H1 (cell line): ENCODE measurements at regions not wholly inside any gene's neighbourhood (a gene's known extent, or its start where the extent isn't known, plus 50 kb on each side); places are given as distances from the start of the nearest gene placed in this dataset.

Experiments
- CTCF ChIA-PET: fragments of 300-600 bp; sonication (Branson Sonifier 250); formaldehyde crosslinking; loops from one replicate; lab custom pipeline; 2021; ENCODE audit not compliant: partially characterized antibody; lab: Charles Lee
- POLR2A ChIA-PET: fragments of 300-600 bp; sonication (Branson Sonifier 250); formaldehyde crosslinking; loops from one replicate; lab custom pipeline; 2021; ENCODE audit warnings: inconsistent platforms; ENCODE audit not compliant: partially characterized antibody; lab: Charles Lee
- DNase-seq, 2 experiments: peaks; one replicate each; pipeline versions ENCODE4 v3.0.0 to v3.0.0-alpha.2; 2010 to 2022; ENCODE audit warnings: low spot score in 2 of 2, low read depth in 1 of 2, mixed read lengths in 1 of 2
- FAIRE-seq: peaks from 2 replicates; lab custom pipeline; 2011; peaks lifted over from hg19 to GRCh38; lab: Jason Lieb, UNC
- H2AFZ ChIP-seq: 2 replicates; pipeline ENCODE4 v1.8.1; 2012; ENCODE audit warnings: low read length, inconsistent platforms
- H2AK5ac ChIP-seq: 2 replicates; pipeline ENCODE4 v1.6.1; 2013; ENCODE audit warnings: low read depth, low read length
- H2BK120ac ChIP-seq: replicated peaks from 2 replicates; pipeline ENCODE3; 2013; ENCODE audit warnings: low read depth, low read length, inconsistent platforms
- H2BK12ac ChIP-seq: 2 replicates; pipeline ENCODE4 v1.6.1; 2013; ENCODE audit warnings: low read depth, low read length
- H2BK15ac ChIP-seq: 2 replicates; pipeline ENCODE4 v1.6.1; 2013; ENCODE audit warnings: low read length
- H2BK20ac ChIP-seq: 2 replicates; pipeline ENCODE4 v1.6.1; 2013; ENCODE audit warnings: low read length
- H2BK5ac ChIP-seq: 2 replicates; pipeline ENCODE4 v1.6.1; 2013; ENCODE audit warnings: low read depth, low read length
- H3K14ac ChIP-seq: 2 replicates; pipeline ENCODE4 v1.6.1; 2013; ENCODE audit warnings: inconsistent platforms; ENCODE audit not compliant: insufficient read length
- H3K18ac ChIP-seq: 2 replicates; pipeline ENCODE4 v1.6.1; 2013; ENCODE audit warnings: low read length; ENCODE audit errors: extremely low read depth
- H3K23ac ChIP-seq: 2 replicates; pipeline ENCODE4 v1.6.1; 2013; ENCODE audit warnings: inconsistent platforms; ENCODE audit not compliant: insufficient read length
- H3K23me2 ChIP-seq: 2 replicates; pipeline ENCODE4 v1.6.1; 2013; ENCODE audit warnings: low read depth, low read length
- H3K27ac ChIP-seq: 2 replicates; pipeline ENCODE4 v1.6.1; 2011; ENCODE audit warnings: low read depth, low read length, inconsistent platforms
- H3K27me3 ChIP-seq, 4 experiments: replicated peaks in 1 of 4; 1 replicate in 1 of 4; 2 replicates in 3 of 4; pipeline versions ENCODE4 v1.6.1 to v1.8.1; 2011 to 2013; ENCODE audit warnings: low read length in 3 of 4, mild to moderate bottlenecking in 3 of 4, inconsistent platforms in 2 of 4, mixed read lengths in 2 of 4, moderate library complexity in 1 of 4; ENCODE audit not compliant: control insufficient read depth in 3 of 4, insufficient read depth in 3 of 4; ENCODE audit errors: extremely low read depth in 1 of 4
- H3K36me3 ChIP-seq, 4 experiments: 2 replicates each; pipeline versions ENCODE4 v1.6.1 to v1.8.1; 2011 to 2013; ENCODE audit warnings: mild to moderate bottlenecking in 4 of 4, low read length in 3 of 4, moderate library complexity in 2 of 4, control low read depth in 1 of 4, inconsistent platforms in 1 of 4; ENCODE audit not compliant: insufficient read depth in 4 of 4, control insufficient read depth in 2 of 4
- H3K4ac ChIP-seq: replicated peaks from 2 replicates; pipeline ENCODE3; 2013; ENCODE audit warnings: low read length, low read depth, mixed read lengths, inconsistent platforms; ENCODE audit not compliant: insufficient read length
- H3K4me1 ChIP-seq, 4 experiments: replicated peaks in 1 of 4; 1 replicate in 1 of 4; 2 replicates in 3 of 4; pipeline versions ENCODE4 v1.6.1 to v1.8.1; 2011 to 2013; ENCODE audit warnings: low read length in 3 of 4, inconsistent platforms in 2 of 4, mixed read lengths in 1 of 4; ENCODE audit not compliant: insufficient read depth in 4 of 4, control insufficient read depth in 3 of 4
- H3K4me2 ChIP-seq, 2 experiments: 2 replicates each; pipeline versions ENCODE4 v1.6.1 to v1.8.1; 2011 to 2013; ENCODE audit warnings: low read depth in 2 of 2, low read length in 2 of 2, control low read depth in 1 of 2, inconsistent platforms in 1 of 2, mild to moderate bottlenecking in 1 of 2; ENCODE audit not compliant: insufficient read depth in 1 of 2
- H3K4me3 ChIP-seq, 4 experiments: fragments of 200-600, 300-600 bp in 1 of 4; sonication (generic), shearing (Covaris generic), sonication (Bioruptor Twin) in 1 of 4; 2 replicates each; pipeline versions ENCODE4 v1.5.1 to v1.8.1; 2011 to 2016; ENCODE audit warnings: low read length in 4 of 4, low read depth in 3 of 4, control low read depth in 2 of 4, inconsistent platforms in 2 of 4, mild to moderate bottlenecking in 2 of 4, mixed read lengths in 1 of 4, moderate library complexity in 1 of 4; ENCODE audit not compliant: insufficient read depth in 2 of 4; ENCODE audit errors: extremely low read depth in 1 of 4
- H3K56ac ChIP-seq: replicated peaks from 2 replicates; pipeline ENCODE3; 2013; ENCODE audit warnings: low read depth, mild to moderate bottlenecking, mixed read lengths, low read length, inconsistent platforms; ENCODE audit not compliant: insufficient read length
- H3K79me1 ChIP-seq: 2 replicates; pipeline ENCODE4 v1.6.1; 2013; ENCODE audit warnings: low read depth, low read length, control low read depth
- H3K79me2 ChIP-seq, 2 experiments: 2 replicates each; pipeline versions ENCODE4 v1.6.1 to v1.8.1; 2012 to 2013; ENCODE audit warnings: low read length in 2 of 2, mild to moderate bottlenecking in 2 of 2, inconsistent platforms in 1 of 2; ENCODE audit not compliant: insufficient read depth in 2 of 2, control insufficient read depth in 1 of 2
- H3K9ac ChIP-seq, 4 experiments: replicated peaks in 1 of 4; 1 replicate in 1 of 4; 2 replicates in 3 of 4; pipeline versions ENCODE4 v1.6.1 to v1.8.1; 2011 to 2013; ENCODE audit warnings: low read depth in 3 of 4, low read length in 3 of 4, control low read depth in 2 of 4, mild to moderate bottlenecking in 2 of 4, moderate library complexity in 2 of 4, inconsistent platforms in 1 of 4; ENCODE audit errors: extremely low read depth in 1 of 4
- H3K9me3 ChIP-seq, 2 experiments: 2 replicates each; pipeline versions ENCODE4 v1.6.1 to v1.8.1; 2012 to 2013; ENCODE audit warnings: mild to moderate bottlenecking in 2 of 2, moderate library complexity in 2 of 2, control low read depth in 1 of 2, inconsistent platforms in 1 of 2, low read depth in 1 of 2, low read length in 1 of 2, mixed read lengths in 1 of 2; ENCODE audit not compliant: insufficient read depth in 2 of 2
- H4K20me1 ChIP-seq, 2 experiments: replicated peaks in 1 of 2; 2 replicates each; pipeline versions ENCODE3 to v1.8.1; 2011 to 2013; ENCODE audit warnings: inconsistent platforms in 2 of 2, low read length in 2 of 2, mild to moderate bottlenecking in 1 of 2; ENCODE audit not compliant: insufficient read depth in 2 of 2, control insufficient read depth in 1 of 2
- H4K5ac ChIP-seq: 2 replicates; pipeline ENCODE4 v1.6.1; 2013; ENCODE audit warnings: low read length, low read depth, mixed read lengths, inconsistent platforms; ENCODE audit not compliant: insufficient read length
- H4K8ac ChIP-seq: 2 replicates; pipeline ENCODE4 v1.8.0; 2013; ENCODE audit warnings: mild to moderate bottlenecking, moderate library complexity, low read length, inconsistent platforms; ENCODE audit not compliant: insufficient read depth; ENCODE audit errors: extremely low read depth
- H4K91ac ChIP-seq: replicated peaks from 2 replicates; pipeline ENCODE3; 2013; ENCODE audit warnings: low read length, mixed read lengths, inconsistent platforms; ENCODE audit not compliant: insufficient read length
- POLR2A ChIP-seq, 2 experiments: IDR thresholded peaks; 1 replicate in 1 of 2; 2 replicates in 1 of 2; pipeline ENCODE4 v1.6.1; 2011; ENCODE audit warnings: low read depth in 2 of 2, low read length in 2 of 2, mild to moderate bottlenecking in 2 of 2; ENCODE audit errors: control extremely low read depth in 1 of 2
- SRF ChIP-seq: IDR thresholded peaks from 2 replicates; pipeline ENCODE4 v1.6.1; 2011; ENCODE audit warnings: mild to moderate bottlenecking, low read depth, low read length, moderate library complexity
- TAF7 ChIP-seq: optimal IDR thresholded peaks from 2 replicates; pipeline ENCODE3; 2011; ENCODE audit warnings: low read depth, mild to moderate bottlenecking, inconsistent platforms, low read length, moderate library complexity, borderline replicate concordance
- WGBS, 2 experiments: shearing (Covaris generic) in 1 of 2; methylation state at CpG; one replicate each; pipeline versions ENCODE4 v1.1.6 to v1.1.7; 2013 to 2015; ENCODE audit warnings: low lambda C conversion rate in 2 of 2, mixed read lengths in 2 of 2, inconsistent platforms in 1 of 2, low coverage in 1 of 2, missing lambda C conversion rate in 1 of 2; ENCODE audit not compliant: insufficient replicate concordance in 2 of 2, insufficient coverage in 1 of 2, insufficient read length in 1 of 2; ENCODE audit errors: extremely low coverage in 1 of 2, missing lambda C conversion rate in 1 of 2; 5-methylcytosine and 5-hydroxymethylcytosine counted together

DNA sequence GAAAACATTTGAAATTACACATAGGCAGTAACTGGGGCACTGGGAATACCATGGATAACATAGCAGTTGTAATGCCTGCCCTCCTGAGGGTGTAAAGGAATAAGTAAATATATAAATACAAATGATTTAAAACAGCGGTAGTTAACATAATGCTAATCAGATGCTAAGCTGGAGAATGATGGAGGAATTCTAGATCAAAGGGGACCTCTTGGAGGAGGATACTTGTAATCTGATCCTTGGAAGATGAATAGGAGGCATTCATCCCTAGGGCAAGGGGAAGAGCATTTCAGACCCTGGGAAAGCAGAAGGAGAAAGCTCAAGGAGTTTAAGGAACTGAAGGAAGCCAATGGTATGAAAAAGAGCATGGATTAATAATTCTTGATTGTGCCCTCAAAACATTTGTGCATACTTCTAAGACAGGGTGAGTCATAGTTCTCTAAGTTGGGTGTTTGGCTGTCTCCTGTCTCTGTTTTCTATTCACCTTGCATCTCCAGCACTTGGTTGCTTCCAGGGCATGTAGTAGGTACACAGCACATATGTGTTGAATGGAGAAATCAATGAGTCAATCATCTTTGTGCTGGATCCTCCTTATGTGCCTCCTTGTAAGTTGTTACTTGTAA is 54.8 kb upstream of the PLPP4 start:
- Histone ChIP-seq H3K23me2 (peaks cover 2% of the 10 kb centered on the region; the same call in 1 of the 2 replicates), H2BK15ac (no peak overlapping the region), H4K91ac (no peak overlapping the region), H3K4me2 (no peak overlapping the region), H3K18ac (no peak overlapping the region), H3K36me3 (no peaks in the 10 kb centered on the region), H2AK5ac (no peak overlapping the region), H3K79me1 (no peaks in the 10 kb centered on the region), H3K4ac (no peak overlapping the region), H3K79me2 (no peaks in the 10 kb centered on the region), H2BK20ac (no peak overlapping the region), H3K27me3 (no peaks in the 10 kb centered on the region), H2BK5ac (no peak overlapping the region), H2BK120ac (no peak overlapping the region), H3K27ac (no peak overlapping the region), H2AFZ (no peak overlapping the region), H4K5ac (no peak overlapping the region), H4K20me1 (no peaks in the 10 kb centered on the region), H3K23ac (no peak overlapping the region), H3K9ac (no peak overlapping the region), H3K4me3 (no peak overlapping the region), H3K56ac (no peak overlapping the region), H3K4me1 (no peaks in the 10 kb centered on the region; a peak in 1 of 7 replicates), H2BK12ac (no peak overlapping the region), H3K14ac (no peak overlapping the region), H4K8ac (no peak overlapping the region), H3K9me3 (no peaks in the 10 kb centered on the region)
- FAIRE-seq (no peak), DNase-seq (peak in 1 of 2 experiments; percentile 13)
- ChIA-PET POLR2A (no interaction called here), CTCF (interaction anchor here (1.2 kb wide), 1 partner anchor 21 kb away, joined by 4 read pairs; no protein-coding TSS in a partner anchor)
- 95% methylated on average over 1 of the region's 1 CpG; no CpG with 5 or more reads in 1 of the 2 experiments for WGBS, 2 experiments
- no peak for TF ChIP-seq TAF7
- no peak for TF ChIP-seq POLR2A (IDR thresholded peaks at IDR 0.05; ENCODE audit: control extremely low read depth in 1 of 2, low read depth in 2 of 2, low read length in 2 of 2)
- TF ChIP-seq SRF: no peak
